HG02885 (cell line): ENCODE measurements at regions not wholly inside any gene's neighbourhood (a gene's known extent, or its start where the extent isn't known, plus 50 kb on each side); places are given as distances from the start of the nearest gene placed in this dataset.
"Not testable (repeated sequence)": the region's sequence is repeated elsewhere in the genome, so short reads cannot be mapped to it uniquely, and the experiment has no call there.

Experiments
- ATAC-seq: cut with Tn5 transposase; IDR thresholded peaks from one replicate; pipeline ENCODE4 v1.9.1; 2021; ENCODE audit warnings: mild to moderate bottlenecking; ENCODE audit not compliant: unreplicated experiment, poor library complexity

- no peak for ATAC-seq
These were observed 151.7 kb upstream of the L3MBTL4 start for GRCh38 chr18:6566338-6566911.

- no peak for ATAC-seq
These were observed 155.1 kb upstream of the L3MBTL4 start for GRCh38 chr18:6569813-6570212.

- no peak for ATAC-seq
These were observed 156.0 kb upstream of the L3MBTL4 start for GRCh38 chr18:6570581-6571238.

GRCh38 chr18:6571239-6571602 lies 156.5 kb upstream of the L3MBTL4 start:
- no peak for ATAC-seq

GRCh38 chr18:6572192-6572591 lies 157.3 kb upstream of the ARHGAP28 start:
- not testable (repeated sequence) for ATAC-seq

- no peak for ATAC-seq
These were observed 154.9 kb upstream of the ARHGAP28 start for GRCh38 chr18:6574631-6575030.

GRCh38 chr18:6575908-6576307 lies 153.6 kb upstream of the ARHGAP28 start:
- ATAC-seq, result no peak

- ATAC-seq, result no peak
These were observed 152.7 kb upstream of the ARHGAP28 start for GRCh38 chr18:6576718-6577375.

GRCh38 chr18:6578686-6579085 lies 150.8 kb upstream of the ARHGAP28 start:
- no peak for ATAC-seq

- no peak for ATAC-seq
These were observed 150.0 kb upstream of the ARHGAP28 start for GRCh38 chr18:6579486-6579885.

GRCh38 chr18:6580401-6580800 lies 149.1 kb upstream of the ARHGAP28 start:
- ATAC-seq, result no peak

- no peak for ATAC-seq
These were observed 139.6 kb upstream of the ARHGAP28 start for GRCh38 chr18:6589923-6590322.

- ATAC-seq, result no peak
These were observed 139.2 kb upstream of the ARHGAP28 start for GRCh38 chr18:6590326-6590725.

- ATAC-seq, result no peak
These were observed 138.0 kb upstream of the ARHGAP28 start for GRCh38 chr18:6591491-6591890.

GRCh38 chr18:6592522-6592921 lies 137.0 kb upstream of the ARHGAP28 start:
- no peak for ATAC-seq

GRCh38 chr18:6593142-6593885 lies 136.2 kb upstream of the ARHGAP28 start:
- ATAC-seq, result no peak

- no peak for ATAC-seq
These were observed 133.8 kb upstream of the ARHGAP28 start for GRCh38 chr18:6595666-6596065.

GRCh38 chr18:6598657-6599056 lies 130.9 kb upstream of the ARHGAP28 start:
- no peak for ATAC-seq

- no peak for ATAC-seq
These were observed 128.8 kb upstream of the ARHGAP28 start for GRCh38 chr18:6600667-6601167.

GRCh38 chr18:6601241-6601640 lies 128.3 kb upstream of the ARHGAP28 start:
- ATAC-seq, result no peak

GRCh38 chr18:6602365-6602764 lies 127.2 kb upstream of the ARHGAP28 start:
- ATAC-seq, result no peak
